PC-3 (cell line): ENCODE measurements at regions not wholly inside any gene's neighbourhood (a gene's known extent, or its start where the extent isn't known, plus 50 kb on each side); places are given as distances from the start of the nearest gene placed in this dataset.

Experiments used
- CTCF ChIP-seq: fragments of 300-600 bp; sonication (generic); conservative IDR thresholded peaks from 2 replicates; pipeline ENCODE4 v1.5.1; 2017; ENCODE audit warnings: antibody characterized with exemption, low read depth, mild to moderate bottlenecking, low read length
- EZH2 ChIP-seq: fragments of 300-600 bp; sonication (generic); IDR thresholded peaks from one replicate; pipeline ENCODE4 v1.6.1; 2017; ENCODE audit warnings: antibody characterized with exemption, mild to moderate bottlenecking, low read length; ENCODE audit not compliant: unreplicated experiment

GRCh38 chr21:17729455-17729854, 89.7 kb downstream of the C21orf91 start:
- no peak for TF ChIP-seq CTCF
- no peak for TF ChIP-seq EZH2
